ENCODE measurements at regions not wholly inside any gene's neighbourhood (a gene's known extent, or its start where the extent isn't known, plus 50 kb on each side); places are given as distances from the start of the nearest gene placed in this dataset.

- DNase-seq = no peak
Observed at GRCh38 chr2:103103678-103104077, 341.8 kb downstream of the TMEM182 start.

- DNase-seq = no peak
Observed at GRCh38 chr2:103119352-103119751, 357.5 kb downstream of the TMEM182 start.

- DNase-seq = no peak
Observed at GRCh38 chr2:103121106-103121505, 359.3 kb downstream of the TMEM182 start.

- DNase-seq = peak in 2 of 3 experiments; percentile 7 to 48
Observed at GRCh38 chr2:103123516-103123915, 361.7 kb downstream of the TMEM182 start.

GRCh38 chr2:103130857-103131256 is 369.0 kb downstream of the TMEM182 start:
- no peak for DNase-seq

GRCh38 chr2:103132536-103133217 is 370.8 kb downstream of the TMEM182 start:
- no peak for DNase-seq

GRCh38 chr2:103135679-103136078 is 373.8 kb downstream of the TMEM182 start:
- DNase-seq = no peak

- no peak for DNase-seq
Observed at GRCh38 chr2:103138123-103138901, 376.5 kb downstream of the TMEM182 start.

GRCh38 chr2:103139628-103140268 is 377.9 kb downstream of the TMEM182 start:
- peak in 2 of 3 experiments; percentile 44 to 86 for DNase-seq

GRCh38 chr2:103144837-103145236 is 383.0 kb downstream of the TMEM182 start:
- DNase-seq = no peak

- DNase-seq = no peak
Observed at GRCh38 chr2:103145739-103146138, 383.9 kb downstream of the TMEM182 start.

GRCh38 chr2:103151046-103151445 is 389.2 kb downstream of the TMEM182 start:
- DNase-seq = no peak

- no peak for DNase-seq
Observed at GRCh38 chr2:103152556-103152955, 390.7 kb downstream of the TMEM182 start.

- DNase-seq = no peak
Observed at GRCh38 chr2:103153580-103154284, 391.9 kb downstream of the TMEM182 start.

- no peak for DNase-seq
Observed at GRCh38 chr2:103155308-103155707, 393.5 kb downstream of the TMEM182 start.

- DNase-seq = peak in 2 of 3 experiments; percentile 3 to 41
Observed at GRCh38 chr2:103159018-103159417, 397.2 kb downstream of the TMEM182 start.

- DNase-seq = peak; percentile 3 to 74 (median 43)
Observed at GRCh38 chr2:103161456-103162289, 399.8 kb downstream of the TMEM182 start.

GRCh38 chr2:103164748-103165147 is 402.9 kb downstream of the TMEM182 start:
- DNase-seq = no peak

- DNase-seq = no peak
Observed at GRCh38 chr2:103165836-103166235, 404.0 kb downstream of the TMEM182 start.

- no peak for DNase-seq
Observed at GRCh38 chr2:103166456-103167324, 404.9 kb downstream of the TMEM182 start.

- DNase-seq = peak in 1 of 3 experiments; percentile 8
Observed at GRCh38 chr2:103167599-103167998, 405.8 kb downstream of the TMEM182 start.
